ENCODE measurements at regions not wholly inside any gene's neighbourhood (a gene's known extent, or its start where the extent isn't known, plus 50 kb on each side); places are given as distances from the start of the nearest gene placed in this dataset.

DNA sequence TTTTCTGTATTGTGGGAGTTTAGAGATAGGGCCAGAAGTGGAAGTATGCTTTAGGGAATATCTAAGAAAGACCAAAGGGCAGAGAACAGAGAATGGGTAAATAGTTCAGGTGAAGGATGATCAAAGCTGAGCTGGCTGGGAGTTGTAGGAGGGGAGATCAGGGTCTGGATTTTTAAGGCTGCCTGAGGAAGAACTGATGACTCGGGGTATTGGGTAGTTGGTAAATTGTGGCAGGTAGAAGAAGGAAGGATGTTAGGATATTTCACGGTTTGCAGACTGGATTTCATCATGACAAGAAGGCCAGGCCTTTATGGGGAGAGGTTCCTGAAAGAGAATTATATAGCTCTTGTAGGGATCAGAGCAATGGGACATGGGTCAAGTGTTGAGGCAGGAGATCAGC lies 492.9 kb downstream of the UTRN start:
- TF ChIP-seq, protein P1, sequence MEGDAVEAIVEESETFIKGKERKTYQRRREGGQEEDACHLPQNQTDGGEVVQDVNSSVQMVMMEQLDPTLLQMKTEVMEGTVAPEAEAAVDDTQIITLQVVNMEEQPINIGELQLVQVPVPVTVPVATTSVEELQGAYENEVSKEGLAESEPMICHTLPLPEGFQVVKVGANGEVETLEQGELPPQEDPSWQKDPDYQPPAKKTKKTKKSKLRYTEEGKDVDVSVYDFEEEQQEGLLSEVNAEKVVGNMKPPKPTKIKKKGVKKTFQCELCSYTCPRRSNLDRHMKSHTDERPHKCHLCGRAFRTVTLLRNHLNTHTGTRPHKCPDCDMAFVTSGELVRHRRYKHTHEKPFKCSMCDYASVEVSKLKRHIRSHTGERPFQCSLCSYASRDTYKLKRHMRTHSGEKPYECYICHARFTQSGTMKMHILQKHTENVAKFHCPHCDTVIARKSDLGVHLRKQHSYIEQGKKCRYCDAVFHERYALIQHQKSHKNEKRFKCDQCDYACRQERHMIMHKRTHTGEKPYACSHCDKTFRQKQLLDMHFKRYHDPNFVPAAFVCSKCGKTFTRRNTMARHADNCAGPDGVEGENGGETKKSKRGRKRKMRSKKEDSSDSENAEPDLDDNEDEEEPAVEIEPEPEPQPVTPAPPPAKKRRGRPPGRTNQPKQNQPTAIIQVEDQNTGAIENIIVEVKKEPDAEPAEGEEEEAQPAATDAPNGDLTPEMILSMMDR (IDR thresholded peaks at IDR 0.05), result no peak
- no peak for TF ChIP-seq POLR2A (IDR thresholded peaks at IDR 0.05)

Measured in Peyer's patch (tissue), 4 donors.